Fibroblast of skin of left quadriceps (primary cell): ENCODE measurements at regions not wholly inside any gene's neighbourhood (a gene's known extent, or its start where the extent isn't known, plus 50 kb on each side); places are given as distances from the start of the nearest gene placed in this dataset.

Experiments used
- DNase-seq, 2 experiments: peaks; one replicate each; pipeline ENCODE4 v3.0.0-alpha.2; 2013; ENCODE audit warnings: low read depth in 2 of 2

GRCh38 chr18:41754332-41754731, 200.7 kb upstream of the PIK3C3 start:
- DNase-seq, result no peak

GRCh38 chr18:41753826-41754225, 201.2 kb upstream of the PIK3C3 start:
- DNase-seq, result no peak

GRCh38 chr18:41752826-41753225, 202.2 kb upstream of the PIK3C3 start:
- no peak for DNase-seq

GRCh38 chr18:41751652-41752051, 203.4 kb upstream of the PIK3C3 start:
- DNase-seq, result no peak

GRCh38 chr18:41751161-41751560, 203.9 kb upstream of the PIK3C3 start:
- DNase-seq, result no peak

GRCh38 chr18:41747723-41748242, 207.3 kb upstream of the PIK3C3 start:
- DNase-seq, result no peak

- DNase-seq, result peak; percentile 16 to 17
Measured at GRCh38 chr18:41745166-41746049, 209.6 kb upstream of the PIK3C3 start.

- no peak for DNase-seq
Measured at GRCh38 chr18:41744421-41745030, 210.5 kb upstream of the PIK3C3 start.

- DNase-seq, result no peak
Measured at GRCh38 chr18:41737218-41737617, 217.8 kb upstream of the PIK3C3 start.

GRCh38 chr18:41734917-41735316, 220.1 kb upstream of the PIK3C3 start:
- no peak for DNase-seq

- no peak for DNase-seq
Measured at GRCh38 chr18:41732356-41732755, 222.7 kb upstream of the PIK3C3 start.

GRCh38 chr18:41731884-41732283, 223.2 kb upstream of the PIK3C3 start:
- DNase-seq, result no peak

GRCh38 chr18:41724195-41724594, 230.8 kb upstream of the PIK3C3 start:
- DNase-seq, result no peak

GRCh38 chr18:41721103-41721790, 233.8 kb upstream of the PIK3C3 start:
- no peak for DNase-seq

- no peak for DNase-seq
Measured at GRCh38 chr18:41720226-41720625, 234.8 kb upstream of the PIK3C3 start.

GRCh38 chr18:41719808-41720207, 235.2 kb upstream of the PIK3C3 start:
- DNase-seq, result no peak

- DNase-seq, result no peak
Measured at GRCh38 chr18:41714872-41715271, 240.2 kb upstream of the PIK3C3 start.

- no peak for DNase-seq
Measured at GRCh38 chr18:41713969-41714825, 240.8 kb upstream of the PIK3C3 start.

- DNase-seq, result no peak
Measured at GRCh38 chr18:41706301-41706700, 248.7 kb upstream of the PIK3C3 start.

- peak; percentile 44 to 52 for DNase-seq
Measured at GRCh38 chr18:41703744-41704530, 251.1 kb upstream of the PIK3C3 start.

- DNase-seq, result no peak
Measured at GRCh38 chr18:41700416-41700815, 254.6 kb upstream of the PIK3C3 start.
